MM.1S (cell line): ENCODE measurements at regions not wholly inside any gene's neighbourhood (a gene's known extent, or its start where the extent isn't known, plus 50 kb on each side); places are given as distances from the start of the nearest gene placed in this dataset.

ENCODE experiments used
- DNase-seq: peaks from one replicate; pipeline ENCODE4 v3.0.0-alpha.2; 2015
- H2AFZ ChIP-seq: fragments of 300-600 bp; sonication (generic); 2 replicates; pipeline ENCODE4 v1.6.0; 2016; ENCODE audit warnings: antibody characterized with exemption, low read length
- H3F3A ChIP-seq: fragments of 300-600 bp; sonication (generic); 2 replicates; pipeline ENCODE4 v1.6.1; 2016; ENCODE audit warnings: mild to moderate bottlenecking, antibody characterized with exemption, low read length, moderate library complexity, mixed read lengths; ENCODE audit not compliant: insufficient read depth
- H3K27ac ChIP-seq: fragments of 300-600 bp; sonication (generic); 2 replicates; pipeline ENCODE4 v1.5.1; 2016; ENCODE audit warnings: mild to moderate bottlenecking, low read length
- H3K27me3 ChIP-seq: fragments of 300-600 bp; sonication (generic); replicated peaks from 2 replicates; pipeline ENCODE4 v1.6.0; 2016; ENCODE audit warnings: low read length; ENCODE audit not compliant: insufficient read depth
- H3K36me3 ChIP-seq: fragments of 300-600 bp; sonication (generic); replicated peaks from 2 replicates; pipeline ENCODE4 v1.6.1; 2016; ENCODE audit warnings: mild to moderate bottlenecking, low read length, mixed read lengths; ENCODE audit not compliant: insufficient read depth
- H3K4me1 ChIP-seq: fragments of 300-600 bp; sonication (generic); 2 replicates; pipeline ENCODE4 v1.6.1; 2016; ENCODE audit warnings: low read length, mixed read lengths
- H3K4me2 ChIP-seq: fragments of 300-600 bp; sonication (generic); 2 replicates; pipeline ENCODE4 v1.6.0; 2016; ENCODE audit warnings: low read depth, low read length
- H3K4me3 ChIP-seq: fragments of 300-600 bp; sonication (generic); 2 replicates; pipeline ENCODE4 v1.5.1; 2016; ENCODE audit warnings: low read length, mixed read lengths
- H3K79me2 ChIP-seq: fragments of 300-600 bp; sonication (generic); 2 replicates; pipeline ENCODE4 v1.6.1; 2016; ENCODE audit warnings: mixed run types, low read length, mixed read lengths
- H3K9ac ChIP-seq: fragments of 300-600 bp; sonication (generic); 2 replicates; pipeline ENCODE4 v1.6.1; 2016; ENCODE audit warnings: low read length, mixed read lengths
- H3K9me2 ChIP-seq: fragments of 300-600 bp; sonication (generic); replicated peaks from 2 replicates; pipeline ENCODE4 v1.6.1; 2016; ENCODE audit warnings: mild to moderate bottlenecking, low read length, mixed read lengths; ENCODE audit not compliant: insufficient read depth
- H3K9me3 ChIP-seq: fragments of 300-600 bp; sonication (generic); replicated peaks from 2 replicates; pipeline ENCODE4 v1.6.1; 2016; ENCODE audit warnings: mild to moderate bottlenecking, low read length, mixed read lengths; ENCODE audit not compliant: insufficient read depth
- H4K20me1 ChIP-seq: fragments of 300-600 bp; sonication (generic); 2 replicates; pipeline ENCODE4 v1.6.1; 2016; ENCODE audit warnings: mild to moderate bottlenecking, low read length, moderate library complexity, mixed read lengths; ENCODE audit not compliant: insufficient read depth
- EZH2 ChIP-seq: fragments of 300-600 bp; sonication (generic); optimal IDR thresholded peaks from 2 replicates; pipeline ENCODE3; 2017; ENCODE audit warnings: low read depth, mild to moderate bottlenecking, antibody characterized with exemption, low read length, mixed read lengths
- EZH2phosphoT487 ChIP-seq: fragments of 300-600 bp; sonication (generic); IDR thresholded peaks from 2 replicates; pipeline ENCODE4 v1.6.1; 2018; ENCODE audit warnings: antibody characterized with exemption, low read length
- TF ChIP-seq, protein P1 (sequence below): fragments of 300-600 bp; sonication (generic); IDR thresholded peaks from 2 replicates; pipeline ENCODE4 v1.5.1; 2016; ENCODE audit warnings: antibody characterized with exemption, low read length, mixed read lengths

DNA sequence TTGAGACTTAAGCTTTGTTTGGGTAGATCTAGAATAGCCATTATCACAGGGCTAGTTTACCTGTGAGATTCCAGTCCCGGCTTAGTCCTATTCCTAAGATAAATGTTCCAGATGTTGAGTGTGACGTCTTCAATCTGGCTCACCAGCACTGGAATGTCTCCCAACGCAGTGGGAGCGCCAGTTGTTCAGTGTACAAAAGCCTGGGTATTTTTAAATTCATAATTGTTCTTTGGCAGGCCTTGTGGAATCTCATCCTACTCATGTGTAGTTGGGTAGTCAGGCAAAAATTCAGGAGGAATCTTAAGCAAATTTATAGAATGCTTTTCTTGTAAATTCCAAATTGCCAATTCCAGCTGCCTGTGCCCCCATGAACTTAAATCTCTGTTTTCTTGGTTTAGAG lies 272.6 kb upstream of the KCNN2 start:
- H3K27me3 ChIP-seq, result no peaks in the 10 kb centered on the region
- no peaks in the 10 kb centered on the region for H4K20me1 ChIP-seq
- H2AFZ ChIP-seq, result no peak overlapping the region
- no peaks in the 10 kb centered on the region for H3K9me3 ChIP-seq
- no peaks in the 10 kb centered on the region for H3K9me2 ChIP-seq
- H3K9ac ChIP-seq, result no peak overlapping the region
- no peaks in the 10 kb centered on the region for H3K4me1 ChIP-seq
- H3F3A ChIP-seq, result no peaks in the 10 kb centered on the region
- TF ChIP-seq EZH2phosphoT487 (no peak), EZH2 (no peak)
- TF ChIP-seq, protein P1, sequence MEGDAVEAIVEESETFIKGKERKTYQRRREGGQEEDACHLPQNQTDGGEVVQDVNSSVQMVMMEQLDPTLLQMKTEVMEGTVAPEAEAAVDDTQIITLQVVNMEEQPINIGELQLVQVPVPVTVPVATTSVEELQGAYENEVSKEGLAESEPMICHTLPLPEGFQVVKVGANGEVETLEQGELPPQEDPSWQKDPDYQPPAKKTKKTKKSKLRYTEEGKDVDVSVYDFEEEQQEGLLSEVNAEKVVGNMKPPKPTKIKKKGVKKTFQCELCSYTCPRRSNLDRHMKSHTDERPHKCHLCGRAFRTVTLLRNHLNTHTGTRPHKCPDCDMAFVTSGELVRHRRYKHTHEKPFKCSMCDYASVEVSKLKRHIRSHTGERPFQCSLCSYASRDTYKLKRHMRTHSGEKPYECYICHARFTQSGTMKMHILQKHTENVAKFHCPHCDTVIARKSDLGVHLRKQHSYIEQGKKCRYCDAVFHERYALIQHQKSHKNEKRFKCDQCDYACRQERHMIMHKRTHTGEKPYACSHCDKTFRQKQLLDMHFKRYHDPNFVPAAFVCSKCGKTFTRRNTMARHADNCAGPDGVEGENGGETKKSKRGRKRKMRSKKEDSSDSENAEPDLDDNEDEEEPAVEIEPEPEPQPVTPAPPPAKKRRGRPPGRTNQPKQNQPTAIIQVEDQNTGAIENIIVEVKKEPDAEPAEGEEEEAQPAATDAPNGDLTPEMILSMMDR, result no peak
- no peaks in the 10 kb centered on the region for H3K79me2 ChIP-seq
- no peak overlapping the region for H3K4me3 ChIP-seq
- DNase-seq, result no peak
- no peak overlapping the region for H3K4me2 ChIP-seq
- H3K27ac ChIP-seq, result no peak overlapping the region
- H3K36me3 ChIP-seq, result no peaks in the 10 kb centered on the region

DNA sequence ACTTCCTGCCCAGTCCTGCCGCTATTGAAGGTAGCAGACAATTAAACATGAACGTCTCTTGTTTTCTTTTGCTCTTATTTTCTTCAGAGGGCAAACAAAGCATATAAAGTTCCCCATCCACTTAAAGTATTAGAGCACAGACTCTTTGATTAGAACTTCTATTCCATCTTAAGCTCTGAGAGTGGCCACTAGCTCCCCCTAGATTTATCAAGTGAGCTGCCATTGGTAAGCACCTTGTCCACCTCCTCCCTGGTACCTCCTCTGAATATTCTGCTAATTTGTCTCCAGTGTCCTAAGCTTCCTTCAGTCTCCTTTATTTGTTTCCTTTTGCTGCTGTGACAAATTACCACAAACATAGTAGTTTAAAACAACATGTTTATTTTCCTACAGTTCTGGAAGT lies 264.3 kb upstream of the KCNN2 start:
- Histone ChIP-seq H3F3A (no peaks in the 10 kb centered on the region), H3K79me2 (no peaks in the 10 kb centered on the region), H3K4me3 (no peak overlapping the region), H3K9me2 (no peaks in the 10 kb centered on the region), H3K9ac (no peak overlapping the region), H3K4me2 (no peak overlapping the region), H3K27ac (no peak overlapping the region), H4K20me1 (no peaks in the 10 kb centered on the region), H2AFZ (no peak overlapping the region), H3K9me3 (no peaks in the 10 kb centered on the region), H3K27me3 (no peaks in the 10 kb centered on the region), H3K4me1 (no peaks in the 10 kb centered on the region), H3K36me3 (no peaks in the 10 kb centered on the region)
- TF ChIP-seq EZH2phosphoT487, result no peak
- TF ChIP-seq, protein P1, result no peak
- no peak for TF ChIP-seq EZH2
- DNase-seq, result no peak

DNA sequence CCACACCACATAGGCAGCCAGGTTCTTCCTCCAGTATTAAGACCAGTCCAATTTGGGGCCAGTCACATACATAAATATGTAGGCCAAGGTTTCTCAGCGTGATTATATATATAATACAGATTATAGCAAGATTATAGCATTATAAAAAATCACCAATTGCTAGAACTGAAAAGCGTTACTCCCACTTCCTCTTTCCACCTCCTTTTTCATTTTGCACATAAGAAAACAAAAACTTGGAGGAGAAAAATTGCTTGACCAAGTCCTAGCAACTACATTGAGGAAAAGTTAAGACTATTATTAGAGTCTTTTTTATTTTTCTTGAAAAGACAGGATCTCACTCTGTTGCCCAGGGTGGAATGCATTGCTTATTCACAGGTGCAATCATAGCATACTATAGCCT lies 262.7 kb upstream of the KCNN2 start:
- H2AFZ ChIP-seq, result no peak overlapping the region
- H3F3A ChIP-seq, result no peaks in the 10 kb centered on the region

More for the DNA sequence above, 262.7 kb upstream of the KCNN2 start:
- no peak for TF ChIP-seq EZH2
- no peak for TF ChIP-seq EZH2phosphoT487
- TF ChIP-seq, protein P1, result no peak
- Histone ChIP-seq H3K27me3 (no peaks in the 10 kb centered on the region), H3K4me1 (no peaks in the 10 kb centered on the region), H3K4me3 (no peak overlapping the region), H3K27ac (no peak overlapping the region), H3K9me2 (no peaks in the 10 kb centered on the region), H3K36me3 (no peaks in the 10 kb centered on the region), H4K20me1 (no peaks in the 10 kb centered on the region), H3K4me2 (no peak overlapping the region), H3K79me2 (no peaks in the 10 kb centered on the region), H3K9me3 (no peaks in the 10 kb centered on the region), H3K9ac (no peak overlapping the region)
- DNase-seq, result no peak
